ENCODE measurements at regions not wholly inside any gene's neighbourhood (a gene's known extent, or its start where the extent isn't known, plus 50 kb on each side); places are given as distances from the start of the nearest gene placed in this dataset.

DNA sequence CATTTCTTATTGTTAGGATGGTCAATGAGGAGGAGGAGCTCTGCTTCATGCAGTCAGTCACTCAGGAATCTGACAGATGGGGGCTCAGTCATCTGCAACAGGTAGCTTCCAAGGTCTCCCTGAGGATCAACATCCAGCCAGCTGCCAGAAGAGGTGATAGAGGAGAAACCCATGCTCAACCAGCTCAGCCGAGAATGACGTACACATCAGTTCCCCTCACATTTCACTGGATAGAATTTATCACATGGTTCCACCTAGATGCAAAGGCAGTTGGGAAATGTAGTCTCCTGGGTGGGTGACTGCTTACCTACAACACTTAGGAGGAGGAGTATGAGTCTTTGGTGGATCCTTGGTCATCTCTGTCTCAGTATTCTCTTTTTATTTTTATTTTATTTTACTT is 144.5 kb downstream of the CEBPB start:
- no peak overlapping the region for H3K27ac ChIP-seq (ENCODE audit: low read depth, low read length, severe bottlenecking)
- H3K36me3 ChIP-seq (ENCODE audit: control insufficient read depth, insufficient read depth, low read length) = no peaks in the 10 kb centered on the region
- no peak overlapping the region for H3K4me3 ChIP-seq (ENCODE audit: extremely low read depth, insufficient read depth, low read length, poor library complexity, severe bottlenecking)
- H3K4me1 ChIP-seq (ENCODE audit: control insufficient read depth, insufficient read depth, low read length, poor library complexity, severe bottlenecking) = peaks cover 12% of the 10 kb centered on the region
- WGBS, 2 experiments (ENCODE audit: insufficient coverage in 2 of 2) = no CpG with 5 or more reads among the region's 2 CpGs
- H3K9me3 ChIP-seq (ENCODE audit: control insufficient read depth, low read length) = no peaks in the 10 kb centered on the region

DNA sequence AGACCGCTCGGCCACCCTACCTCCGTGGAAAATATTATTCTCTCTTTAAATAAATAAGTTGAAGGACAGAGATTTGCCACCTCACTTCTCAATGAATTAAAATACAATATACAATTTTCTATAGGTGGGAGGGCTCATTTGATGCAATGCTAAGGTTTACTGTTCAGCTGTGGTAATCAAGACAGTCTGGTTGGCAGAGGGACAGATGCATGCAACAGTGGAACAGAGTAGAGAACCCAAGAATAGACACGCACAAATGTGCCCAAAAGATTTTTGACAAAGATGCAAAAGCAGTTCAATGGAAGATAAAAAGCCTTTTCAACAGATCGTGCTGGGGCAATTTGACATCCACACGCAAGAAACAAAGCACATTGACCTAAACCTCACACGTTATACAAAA is 145.2 kb downstream of the CEBPB start:
- H3K27ac ChIP-seq (ENCODE audit: low read depth, low read length, severe bottlenecking) = no peak overlapping the region
- WGBS, 2 experiments (ENCODE audit: insufficient coverage in 2 of 2) = 93 to 100% methylated on average over 2 to 4 of the region's 7 CpGs
- H3K4me1 ChIP-seq (ENCODE audit: control insufficient read depth, insufficient read depth, low read length, poor library complexity, severe bottlenecking) = peaks cover 12% of the 10 kb centered on the region
- H3K4me3 ChIP-seq (ENCODE audit: extremely low read depth, insufficient read depth, low read length, poor library complexity, severe bottlenecking) = no peak overlapping the region
- no peaks in the 10 kb centered on the region for H3K9me3 ChIP-seq (ENCODE audit: control insufficient read depth, low read length)
- H3K36me3 ChIP-seq (ENCODE audit: control insufficient read depth, insufficient read depth, low read length) = no peaks in the 10 kb centered on the region

DNA sequence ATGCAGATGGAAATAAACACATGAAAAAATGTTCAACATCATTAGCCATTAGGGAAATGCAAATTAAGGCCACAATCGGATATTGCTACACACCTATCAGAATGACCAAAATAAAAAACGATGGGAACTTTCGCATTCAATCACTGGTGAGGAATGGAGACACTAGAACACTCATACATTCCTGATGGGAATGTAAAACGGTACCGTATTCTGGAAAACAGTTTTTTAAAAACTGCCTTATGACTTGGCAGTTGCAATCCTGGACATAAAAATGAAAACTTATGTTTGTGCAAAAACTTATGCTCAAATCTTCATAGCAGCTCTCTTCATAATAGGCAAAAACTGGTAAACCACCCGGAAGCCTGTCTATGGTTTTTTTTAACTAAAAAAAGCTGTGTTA is 146.0 kb downstream of the CEBPB start:
- WGBS, 2 experiments (ENCODE audit: insufficient coverage in 2 of 2) = 89 to 90% methylated on average over 3 to 4 of the region's 6 CpGs
- H3K27ac ChIP-seq (ENCODE audit: low read depth, low read length, severe bottlenecking) = no peak overlapping the region
- H3K4me1 ChIP-seq (ENCODE audit: control insufficient read depth, insufficient read depth, low read length, poor library complexity, severe bottlenecking) = peaks cover 12% of the 10 kb centered on the region
- no peak overlapping the region for H3K4me3 ChIP-seq (ENCODE audit: extremely low read depth, insufficient read depth, low read length, poor library complexity, severe bottlenecking)
- H3K36me3 ChIP-seq (ENCODE audit: control insufficient read depth, insufficient read depth, low read length) = no peaks in the 10 kb centered on the region
- H3K9me3 ChIP-seq (ENCODE audit: control insufficient read depth, low read length) = no peaks in the 10 kb centered on the region

DNA sequence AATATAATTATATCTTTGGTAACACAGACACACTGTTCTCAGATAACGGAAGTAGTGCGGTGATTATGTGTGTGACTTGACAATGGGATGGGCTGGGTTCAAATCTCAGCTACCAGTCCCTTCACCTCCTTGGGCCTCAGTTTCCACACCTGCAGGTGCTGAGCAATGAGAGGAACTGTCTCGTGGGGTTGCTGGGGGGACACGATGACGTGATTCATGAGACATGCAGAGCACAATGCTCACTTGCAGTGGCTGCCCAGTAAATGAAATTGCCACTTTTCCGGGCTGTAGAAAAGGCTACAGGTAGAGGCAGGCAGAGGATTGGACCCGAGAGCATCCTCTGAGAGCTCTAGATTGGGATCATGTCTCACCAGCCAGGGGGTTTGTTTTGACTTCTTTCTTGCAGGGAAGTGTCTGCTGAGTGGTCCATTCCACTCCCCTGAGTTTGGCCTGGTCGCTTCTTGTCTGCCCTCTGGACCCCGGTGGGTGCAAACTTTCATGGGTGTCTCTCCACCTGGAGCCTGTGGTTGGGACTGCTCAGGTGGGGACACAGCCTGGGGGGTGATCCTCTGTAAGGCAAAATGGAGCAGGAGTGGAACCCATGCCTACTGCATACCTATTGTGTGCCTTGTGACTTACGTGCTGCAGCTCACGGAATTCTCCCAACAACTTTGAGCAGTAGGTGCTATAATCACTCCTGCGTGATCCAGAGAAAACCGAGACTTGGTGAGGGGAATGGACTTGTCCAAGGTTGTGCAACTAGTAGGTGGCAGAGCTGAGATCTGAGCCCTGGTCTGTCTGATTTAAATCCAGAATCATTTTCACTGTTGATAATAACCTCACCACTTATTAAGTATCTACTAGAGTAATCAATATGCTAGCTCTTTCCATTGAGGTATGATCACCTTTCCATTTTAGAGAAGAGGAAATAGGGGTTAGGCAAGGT is 147.2 kb downstream of the CEBPB start:
- Histone ChIP-seq H3K27ac (ENCODE audit: low read depth, low read length, severe bottlenecking) (no peak overlapping the region), H3K4me3 (ENCODE audit: extremely low read depth, insufficient read depth, low read length, poor library complexity, severe bottlenecking) (no peak overlapping the region), H3K9me3 (ENCODE audit: control insufficient read depth, low read length) (no peaks in the 10 kb centered on the region), H3K36me3 (ENCODE audit: control insufficient read depth, insufficient read depth, low read length) (no peaks in the 10 kb centered on the region), H3K4me1 (ENCODE audit: control insufficient read depth, insufficient read depth, low read length, poor library complexity, severe bottlenecking) (peaks cover 12% of the 10 kb centered on the region)
- WGBS, 2 experiments (ENCODE audit: insufficient coverage in 2 of 2) = 95 to 98% methylated on average over 10 of the region's 13 CpGs

DNA sequence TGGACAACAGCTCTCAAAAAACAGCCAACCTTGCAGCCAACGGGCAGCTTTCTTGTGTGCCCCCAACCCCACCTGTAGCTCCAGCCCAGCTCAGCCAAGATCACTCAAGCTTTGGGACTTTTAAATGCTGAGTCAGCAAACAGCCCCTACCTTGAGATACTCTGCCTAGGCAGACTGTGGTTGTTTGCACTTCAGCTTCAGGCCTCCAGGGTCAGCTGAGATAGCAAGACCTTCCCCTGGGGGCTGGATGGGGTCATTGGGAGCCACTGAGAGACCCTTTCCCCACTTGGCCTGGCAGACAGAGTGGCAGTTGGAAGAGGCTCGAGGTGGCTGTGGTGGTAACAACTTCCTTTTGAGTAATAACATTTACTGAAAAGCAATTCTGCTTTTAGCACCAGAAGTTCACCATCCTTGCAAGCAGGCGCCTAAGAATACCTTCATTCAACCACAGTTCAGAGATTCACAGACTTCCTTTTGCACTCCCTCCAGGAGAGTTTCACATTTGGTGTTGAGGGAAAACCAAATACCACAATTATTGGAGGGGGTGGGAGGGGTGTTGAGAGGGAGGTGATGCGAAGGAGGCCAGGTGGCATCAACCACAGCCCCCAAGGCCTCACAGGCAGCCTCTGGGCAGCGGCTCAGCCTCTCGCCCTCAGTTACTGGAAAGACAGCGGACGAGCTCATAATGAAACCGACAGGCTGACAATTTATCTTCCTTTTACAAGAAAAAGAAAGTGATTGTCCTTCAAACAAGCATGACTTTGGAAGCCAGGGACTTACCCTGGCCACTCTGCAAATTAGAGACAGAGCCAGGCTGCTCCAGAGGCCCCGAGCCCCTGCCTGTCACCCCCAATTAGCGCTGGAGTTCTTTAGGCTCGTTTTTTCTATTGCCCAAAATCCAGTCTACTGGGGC is 148.1 kb downstream of the CEBPB start:
- H3K4me3 ChIP-seq (ENCODE audit: extremely low read depth, insufficient read depth, low read length, poor library complexity, severe bottlenecking) = no peak overlapping the region
- 84% methylated on average over 7 to 8 of the region's 12 CpGs for WGBS, 2 experiments (ENCODE audit: insufficient coverage in 2 of 2)
- H3K36me3 ChIP-seq (ENCODE audit: control insufficient read depth, insufficient read depth, low read length) = no peaks in the 10 kb centered on the region
- H3K9me3 ChIP-seq (ENCODE audit: control insufficient read depth, low read length) = no peaks in the 10 kb centered on the region
- H3K27ac ChIP-seq (ENCODE audit: low read depth, low read length, severe bottlenecking) = peak overlapping the region; percentile 71
- H3K4me1 ChIP-seq (ENCODE audit: control insufficient read depth, insufficient read depth, low read length, poor library complexity, severe bottlenecking) = peaks cover 12% of the 10 kb centered on the region

DNA sequence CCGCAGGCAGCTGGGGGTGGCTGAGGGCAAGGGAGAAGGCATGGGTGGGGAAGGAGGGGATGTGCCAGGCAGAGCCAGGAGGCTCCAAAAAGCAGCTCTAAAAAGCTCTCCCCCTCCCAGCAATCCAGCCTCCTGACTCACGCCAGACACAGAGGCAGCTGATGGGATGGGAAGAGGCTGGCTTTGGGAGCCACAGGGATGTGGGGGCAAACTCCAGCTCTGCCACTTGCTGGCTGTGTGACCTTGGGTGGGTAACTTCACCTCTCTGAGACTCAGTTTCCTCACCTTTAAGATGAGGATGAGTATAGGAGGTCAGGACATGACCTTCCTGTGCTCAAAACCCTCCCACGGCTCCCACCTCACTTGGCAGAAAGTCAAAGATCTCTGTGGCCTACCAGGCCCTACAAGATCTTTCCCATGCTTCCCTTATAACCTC is 148.9 kb downstream of the CEBPB start:
- Histone ChIP-seq H3K9me3 (ENCODE audit: control insufficient read depth, low read length) (no peaks in the 10 kb centered on the region), H3K36me3 (ENCODE audit: control insufficient read depth, insufficient read depth, low read length) (no peaks in the 10 kb centered on the region), H3K4me1 (ENCODE audit: control insufficient read depth, insufficient read depth, low read length, poor library complexity, severe bottlenecking) (peaks cover 12% of the 10 kb centered on the region), H3K27ac (ENCODE audit: low read depth, low read length, severe bottlenecking) (peak overlapping the region; percentile 71), H3K4me3 (ENCODE audit: extremely low read depth, insufficient read depth, low read length, poor library complexity, severe bottlenecking) (no peak overlapping the region)
- WGBS, 2 experiments (ENCODE audit: insufficient coverage in 2 of 2) = 100% methylated on average over 3 of the region's 3 CpGs; no CpG with 5 or more reads in 1 of the 2 experiments

DNA sequence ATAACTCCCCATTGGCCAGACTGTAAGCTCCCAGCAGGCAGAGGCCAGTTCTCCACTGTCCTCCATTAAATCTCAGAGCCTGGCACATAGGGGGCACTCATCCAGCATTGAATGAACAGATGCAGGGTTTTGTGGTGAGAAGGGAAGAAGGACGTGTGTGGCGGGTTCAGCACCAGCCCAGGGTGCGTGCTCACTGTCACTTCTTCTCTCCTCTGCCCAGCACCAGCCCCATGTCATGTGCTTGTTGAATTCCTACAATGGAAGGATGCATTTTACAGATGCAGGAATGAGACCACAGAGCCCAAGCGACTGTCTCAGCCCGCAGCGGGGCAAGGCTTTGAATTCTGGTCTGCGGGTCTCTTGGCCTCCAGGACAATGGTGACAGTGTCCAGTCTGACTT is 149.9 kb downstream of the CEBPB start:
- no peak overlapping the region for H3K27ac ChIP-seq (ENCODE audit: low read depth, low read length, severe bottlenecking)
- H3K4me1 ChIP-seq (ENCODE audit: control insufficient read depth, insufficient read depth, low read length, poor library complexity, severe bottlenecking) = peaks cover 12% of the 10 kb centered on the region
- WGBS, 2 experiments (ENCODE audit: insufficient coverage in 2 of 2) = 94 to 100% methylated on average over 3 to 4 of the region's 7 CpGs
- H3K4me3 ChIP-seq (ENCODE audit: extremely low read depth, insufficient read depth, low read length, poor library complexity, severe bottlenecking) = no peak overlapping the region
- H3K36me3 ChIP-seq (ENCODE audit: control insufficient read depth, insufficient read depth, low read length) = no peaks in the 10 kb centered on the region
- H3K9me3 ChIP-seq (ENCODE audit: control insufficient read depth, low read length) = no peaks in the 10 kb centered on the region

DNA sequence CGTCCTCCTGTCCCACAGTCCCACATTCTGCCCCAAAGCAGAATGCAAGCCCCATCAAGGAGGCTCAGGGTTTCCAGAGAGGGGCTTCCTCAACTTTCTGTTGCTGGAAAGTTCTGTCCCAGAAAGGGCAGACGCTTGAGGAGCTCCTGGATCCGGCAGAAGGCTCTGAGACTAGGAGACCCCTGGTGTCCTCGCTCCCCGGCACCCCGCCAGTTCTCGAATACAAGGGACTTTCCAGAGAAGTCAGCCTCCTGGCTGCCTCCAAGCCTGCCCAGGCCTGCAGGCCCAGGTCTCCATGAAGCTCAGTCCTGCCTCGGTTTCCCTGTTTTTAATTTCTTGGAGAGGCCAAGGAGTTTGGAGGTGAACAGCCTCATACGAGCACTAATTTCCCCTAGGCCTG is 150.4 kb downstream of the CEBPB start:
- no peak overlapping the region for H3K4me3 ChIP-seq (ENCODE audit: extremely low read depth, insufficient read depth, low read length, poor library complexity, severe bottlenecking)
- no peaks in the 10 kb centered on the region for H3K9me3 ChIP-seq (ENCODE audit: control insufficient read depth, low read length)
- H3K4me1 ChIP-seq (ENCODE audit: control insufficient read depth, insufficient read depth, low read length, poor library complexity, severe bottlenecking) = peaks cover 12% of the 10 kb centered on the region
- no peak overlapping the region for H3K27ac ChIP-seq (ENCODE audit: low read depth, low read length, severe bottlenecking)
- no peaks in the 10 kb centered on the region for H3K36me3 ChIP-seq (ENCODE audit: control insufficient read depth, insufficient read depth, low read length)
- WGBS, 2 experiments (ENCODE audit: insufficient coverage in 2 of 2) = 90% methylated on average over 7 to 9 of the region's 9 CpGs

DNA sequence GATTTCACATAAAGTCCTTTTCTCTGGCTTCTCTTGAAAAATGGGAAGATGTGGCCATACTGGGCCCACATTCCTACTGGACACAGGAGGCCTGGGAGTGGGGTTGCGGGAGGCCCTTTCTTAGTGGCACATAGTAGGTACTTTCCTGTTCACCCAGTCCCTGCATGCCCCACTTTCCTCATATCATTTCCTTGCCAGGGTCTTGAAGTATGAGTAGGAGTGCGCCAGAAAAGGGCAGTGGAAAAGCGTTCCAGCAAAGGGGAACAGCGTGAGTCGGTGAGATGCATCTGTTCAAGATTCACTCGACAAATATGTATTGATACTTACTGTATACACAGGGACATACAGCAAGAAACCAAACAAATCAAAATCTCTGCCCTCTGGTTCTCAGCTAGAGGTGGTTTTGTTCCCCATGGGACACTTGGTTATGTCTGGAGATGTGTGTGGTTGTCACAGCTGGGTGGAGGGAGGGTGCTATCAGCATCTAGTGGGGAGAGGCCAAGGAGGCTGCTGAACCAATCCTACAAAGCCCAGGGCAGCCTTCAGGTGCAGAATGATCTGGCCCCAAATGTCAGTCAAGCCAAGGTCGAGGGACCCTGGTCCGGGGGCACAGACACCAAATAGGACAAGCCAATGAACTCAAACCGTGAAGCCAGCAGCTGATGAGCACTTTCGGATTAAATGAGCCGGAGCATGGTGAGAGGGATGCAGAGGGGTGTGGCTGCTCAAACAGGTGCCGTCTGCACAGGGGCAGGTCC is 151.4 kb downstream of the CEBPB start:
- WGBS, 2 experiments (ENCODE audit: insufficient coverage in 2 of 2) = 85 to 86% methylated on average over 7 to 8 of the region's 12 CpGs
- no peaks in the 10 kb centered on the region for H3K9me3 ChIP-seq (ENCODE audit: control insufficient read depth, low read length)
- H3K36me3 ChIP-seq (ENCODE audit: control insufficient read depth, insufficient read depth, low read length) = no peaks in the 10 kb centered on the region
- H3K4me1 ChIP-seq (ENCODE audit: control insufficient read depth, insufficient read depth, low read length, poor library complexity, severe bottlenecking) = peaks cover 12% of the 10 kb centered on the region
- H3K27ac ChIP-seq (ENCODE audit: low read depth, low read length, severe bottlenecking) = no peak overlapping the region
- H3K4me3 ChIP-seq (ENCODE audit: extremely low read depth, insufficient read depth, low read length, poor library complexity, severe bottlenecking) = no peak overlapping the region

DNA sequence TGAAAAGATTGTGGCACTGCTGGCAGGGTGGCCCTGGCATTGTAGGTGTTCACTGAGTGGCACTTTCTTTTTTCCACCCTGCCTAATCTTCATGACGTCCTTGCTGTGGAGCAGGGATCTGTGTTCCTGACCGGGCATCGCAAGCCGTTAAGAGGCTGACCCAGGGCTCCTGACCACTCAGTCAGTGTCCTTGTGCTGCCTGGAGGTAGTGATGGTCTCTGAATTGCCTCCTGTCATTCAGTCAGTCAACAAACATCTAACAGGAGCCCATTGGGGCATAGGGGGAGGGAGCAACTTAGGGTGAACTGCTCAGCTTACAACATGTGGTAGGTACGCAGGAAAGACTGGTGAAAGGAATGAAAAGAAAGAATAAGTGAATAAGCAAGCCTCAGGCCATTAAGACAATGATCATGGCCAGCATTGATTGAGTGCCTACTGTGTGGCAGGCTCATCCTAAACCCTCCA is 152.0 kb downstream of the CEBPB start:
- H3K9me3 ChIP-seq (ENCODE audit: control insufficient read depth, low read length) = no peaks in the 10 kb centered on the region
- no peak overlapping the region for H3K27ac ChIP-seq (ENCODE audit: low read depth, low read length, severe bottlenecking)
- H3K4me1 ChIP-seq (ENCODE audit: control insufficient read depth, insufficient read depth, low read length, poor library complexity, severe bottlenecking) = peaks cover 12% of the 10 kb centered on the region
- H3K36me3 ChIP-seq (ENCODE audit: control insufficient read depth, insufficient read depth, low read length) = no peaks in the 10 kb centered on the region
- 86 to 95% methylated on average over 4 to 5 of the region's 5 CpGs for WGBS, 2 experiments (ENCODE audit: insufficient coverage in 2 of 2)
- H3K4me3 ChIP-seq (ENCODE audit: extremely low read depth, insufficient read depth, low read length, poor library complexity, severe bottlenecking) = no peak overlapping the region
